WTC11 (cell line): ENCODE measurements at regions not wholly inside any gene's neighbourhood (a gene's known extent, or its start where the extent isn't known, plus 50 kb on each side); places are given as distances from the start of the nearest gene placed in this dataset.

Experiments
- TF ChIP-seq, protein P1 (sequence below): sonication (generic); formaldehyde crosslinking; IDR thresholded peaks from 2 replicates; pipeline ENCODE4 v1.8.1; 2023; ENCODE audit warnings: mild to moderate bottlenecking, missing genetic modification reagents
- TF ChIP-seq, protein P2 (sequence below): fragments of 200-600 bp; IDR thresholded peaks from 2 replicates; pipeline ENCODE4 v1.8.0; 2022; ENCODE audit warnings: antibody characterized with exemption
- TF ChIP-seq, protein P3 (sequence below): sonication (generic); formaldehyde crosslinking; IDR thresholded peaks from 2 replicates; pipeline ENCODE4 v1.8.1; 2023; ENCODE audit warnings: mild to moderate bottlenecking, missing genetic modification reagents, moderate library complexity

GRCh38 chr5:108516785-108517184 lies 134.9 kb upstream of the FBXL17 start:
- TF ChIP-seq, protein P1, sequence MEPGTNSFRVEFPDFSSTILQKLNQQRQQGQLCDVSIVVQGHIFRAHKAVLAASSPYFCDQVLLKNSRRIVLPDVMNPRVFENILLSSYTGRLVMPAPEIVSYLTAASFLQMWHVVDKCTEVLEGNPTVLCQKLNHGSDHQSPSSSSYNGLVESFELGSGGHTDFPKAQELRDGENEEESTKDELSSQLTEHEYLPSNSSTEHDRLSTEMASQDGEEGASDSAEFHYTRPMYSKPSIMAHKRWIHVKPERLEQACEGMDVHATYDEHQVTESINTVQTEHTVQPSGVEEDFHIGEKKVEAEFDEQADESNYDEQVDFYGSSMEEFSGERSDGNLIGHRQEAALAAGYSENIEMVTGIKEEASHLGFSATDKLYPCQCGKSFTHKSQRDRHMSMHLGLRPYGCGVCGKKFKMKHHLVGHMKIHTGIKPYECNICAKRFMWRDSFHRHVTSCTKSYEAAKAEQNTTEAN = no peak
- TF ChIP-seq, protein P2, sequence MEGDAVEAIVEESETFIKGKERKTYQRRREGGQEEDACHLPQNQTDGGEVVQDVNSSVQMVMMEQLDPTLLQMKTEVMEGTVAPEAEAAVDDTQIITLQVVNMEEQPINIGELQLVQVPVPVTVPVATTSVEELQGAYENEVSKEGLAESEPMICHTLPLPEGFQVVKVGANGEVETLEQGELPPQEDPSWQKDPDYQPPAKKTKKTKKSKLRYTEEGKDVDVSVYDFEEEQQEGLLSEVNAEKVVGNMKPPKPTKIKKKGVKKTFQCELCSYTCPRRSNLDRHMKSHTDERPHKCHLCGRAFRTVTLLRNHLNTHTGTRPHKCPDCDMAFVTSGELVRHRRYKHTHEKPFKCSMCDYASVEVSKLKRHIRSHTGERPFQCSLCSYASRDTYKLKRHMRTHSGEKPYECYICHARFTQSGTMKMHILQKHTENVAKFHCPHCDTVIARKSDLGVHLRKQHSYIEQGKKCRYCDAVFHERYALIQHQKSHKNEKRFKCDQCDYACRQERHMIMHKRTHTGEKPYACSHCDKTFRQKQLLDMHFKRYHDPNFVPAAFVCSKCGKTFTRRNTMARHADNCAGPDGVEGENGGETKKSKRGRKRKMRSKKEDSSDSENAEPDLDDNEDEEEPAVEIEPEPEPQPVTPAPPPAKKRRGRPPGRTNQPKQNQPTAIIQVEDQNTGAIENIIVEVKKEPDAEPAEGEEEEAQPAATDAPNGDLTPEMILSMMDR = no peak
- TF ChIP-seq, protein P3, sequence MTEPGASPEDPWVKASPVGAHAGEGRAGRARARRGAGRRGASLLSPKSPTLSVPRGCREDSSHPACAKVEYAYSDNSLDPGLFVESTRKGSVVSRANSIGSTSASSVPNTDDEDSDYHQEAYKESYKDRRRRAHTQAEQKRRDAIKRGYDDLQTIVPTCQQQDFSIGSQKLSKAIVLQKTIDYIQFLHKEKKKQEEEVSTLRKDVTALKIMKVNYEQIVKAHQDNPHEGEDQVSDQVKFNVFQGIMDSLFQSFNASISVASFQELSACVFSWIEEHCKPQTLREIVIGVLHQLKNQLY (CRISPR knock-in tag) = no peak
